OCI-LY7 (cell line): ENCODE measurements at regions not wholly inside any gene's neighbourhood (a gene's known extent, or its start where the extent isn't known, plus 50 kb on each side); places are given as distances from the start of the nearest gene placed in this dataset.

Source experiments
- BruUV-seq: library from RNA; stranded (reverse); fragments of 400-500 nt; replicated peaks from 2 replicates; lab custom pipeline; 2021; lab: Mats Ljungman, UMichigan
- CTCF ChIA-PET: fragments of 300-600 bp; sonication (Branson Sonifier 250); formaldehyde crosslinking; loops from one replicate; lab custom pipeline; 2022; ENCODE audit warnings: antibody characterized with exemption; ENCODE audit not compliant: unreplicated experiment; lab: Charles Lee
- POLR2A ChIA-PET: fragments of 300-600 bp; sonication (Branson Sonifier 250); formaldehyde crosslinking; loops from one replicate; lab custom pipeline; 2022; ENCODE audit warnings: antibody characterized with exemption; lab: Charles Lee
- DNase-seq: peaks from one replicate; pipeline ENCODE4 v3.0.0-alpha.2; 2015; ENCODE audit warnings: low spot score
- H2AFZ ChIP-seq: fragments of 200-600 bp; sonication (generic), shearing (Covaris generic); 2 replicates; pipeline ENCODE4 v1.6.1; 2014; ENCODE audit warnings: mild to moderate bottlenecking, antibody characterized with exemption, low read length, moderate library complexity
- H3K27ac ChIP-seq: fragments of 200-600 bp; sonication (generic); 2 replicates; pipeline ENCODE4 v1.5.1; 2014; ENCODE audit warnings: mixed run types, low read depth, mild to moderate bottlenecking, moderate library complexity, low read length, inconsistent platforms; ENCODE audit not compliant: poor library complexity, severe bottlenecking
- H3K36me3 ChIP-seq: fragments of 200-600 bp; sonication (generic); 2 replicates; pipeline ENCODE4 v1.6.1; 2014; ENCODE audit warnings: mild to moderate bottlenecking, antibody characterized with exemption, low read length, moderate library complexity, mixed read lengths; ENCODE audit not compliant: insufficient read depth
- H3K4me1 ChIP-seq: fragments of 200-600 bp; sonication (generic); 2 replicates; pipeline ENCODE4 v1.5.1; 2014; ENCODE audit warnings: mild to moderate bottlenecking, low read length; ENCODE audit not compliant: insufficient read depth, poor library complexity, severe bottlenecking
- H3K4me2 ChIP-seq: fragments of 200-600 bp; sonication (generic); 2 replicates; pipeline ENCODE4 v1.6.1; 2014; ENCODE audit warnings: mild to moderate bottlenecking, low read length
- H3K4me3 ChIP-seq: fragments of 200-600 bp; sonication (generic); 2 replicates; pipeline ENCODE4 v1.5.1; 2014; ENCODE audit warnings: mild to moderate bottlenecking, low read depth, low read length; ENCODE audit not compliant: poor library complexity, severe bottlenecking
- H3K79me2 ChIP-seq: fragments of 200-600 bp; sonication (generic); 2 replicates; pipeline ENCODE4 v1.6.1; 2016; ENCODE audit warnings: low read depth, mild to moderate bottlenecking, low read length, moderate library complexity, mixed read lengths; ENCODE audit not compliant: insufficient read depth
- H3K9me2 ChIP-seq: fragments of 200-600 bp; sonication (generic); 2 replicates; pipeline ENCODE4 v1.6.1; 2016; ENCODE audit warnings: mild to moderate bottlenecking, low read length, mixed read lengths; ENCODE audit not compliant: insufficient read depth
- H3K9me3 ChIP-seq: fragments of 200-600 bp; sonication (generic); 2 replicates; pipeline ENCODE4 v1.6.1; 2014; ENCODE audit warnings: mild to moderate bottlenecking, mixed run types, low read length, mixed read lengths
- H4K20me1 ChIP-seq: fragments of 200-600 bp; sonication (generic); 2 replicates; pipeline ENCODE4 v1.6.1; 2014; ENCODE audit warnings: mild to moderate bottlenecking, antibody characterized with exemption, low read length, moderate library complexity, mixed read lengths; ENCODE audit not compliant: insufficient read depth
- CTCF ChIP-seq: fragments of 200-600 bp; sonication (generic); conservative IDR thresholded peaks from 2 replicates; pipeline ENCODE4 v1.5.1; 2014; ENCODE audit warnings: mild to moderate bottlenecking, antibody characterized with exemption, low read length, moderate library complexity, mixed read lengths
- EZH2phosphoT487 ChIP-seq: fragments of 200-600 bp; sonication (generic); IDR thresholded peaks from 2 replicates; pipeline ENCODE4 v1.6.1; 2018; ENCODE audit warnings: low read depth, borderline replicate concordance, mild to moderate bottlenecking, mixed run types, antibody characterized with exemption, low read length, moderate library complexity, mixed read lengths
- intact Hi-C: fragments of 100-400 bp; cut with micrococcal nuclease; formaldehyde crosslinking; loops from one replicate; pipeline ENCODE4 v1.10.0; 2022; ENCODE audit not compliant: unreplicated experiment

GRCh38 chr7:68411742-68412141 lies 1186.5 kb upstream of the AUTS2 start:
- Histone ChIP-seq H3K4me3 (no peak overlapping the region), H3K36me3 (no peaks in the 10 kb centered on the region), H3K4me1 (no peaks in the 10 kb centered on the region), H3K27ac (no peak overlapping the region), H3K79me2 (no peaks in the 10 kb centered on the region), H3K4me2 (no peak overlapping the region), H2AFZ (no peak overlapping the region), H3K9me3 (no peaks in the 10 kb centered on the region), H4K20me1 (no peaks in the 10 kb centered on the region), H3K9me2 (no peaks in the 10 kb centered on the region)
- TF ChIP-seq CTCF (no peak), EZH2phosphoT487 (no peak)
- intact Hi-C loops, result no loop called here
- ChIA-PET POLR2A (interaction anchor here (0.8 kb wide), 1 partner anchor 93 kb away, joined by 3 read pairs; no protein-coding TSS in a partner anchor), CTCF (no interaction called here)
- DNase-seq, result no peak
- BruUV-seq, result no TSS peak

GRCh38 chr7:68414631-68415425 lies 1183.4 kb upstream of the AUTS2 start:
- ChIA-PET POLR2A (no interaction called here), CTCF (no interaction called here)
- DNase-seq, result no peak
- no peak overlapping the region for H2AFZ ChIP-seq
- no peak overlapping the region for H3K4me2 ChIP-seq
- no TSS peak for BruUV-seq
- intact Hi-C loops, result no loop called here
- no peaks in the 10 kb centered on the region for H3K9me3 ChIP-seq
- no peak overlapping the region for H3K4me3 ChIP-seq
- H3K79me2 ChIP-seq, result no peaks in the 10 kb centered on the region
- H3K36me3 ChIP-seq, result no peaks in the 10 kb centered on the region
- no peaks in the 10 kb centered on the region for H4K20me1 ChIP-seq
- H3K4me1 ChIP-seq, result no peaks in the 10 kb centered on the region
- H3K27ac ChIP-seq, result no peak overlapping the region
- TF ChIP-seq CTCF (no peak), EZH2phosphoT487 (no peak)
- no peaks in the 10 kb centered on the region for H3K9me2 ChIP-seq

- CTCF ChIA-PET, result no interaction called here
- Histone ChIP-seq H3K36me3 (no peaks in the 10 kb centered on the region), H3K9me3 (no peaks in the 10 kb centered on the region), H3K4me2 (no peak overlapping the region), H3K4me3 (no peak overlapping the region), H3K79me2 (no peaks in the 10 kb centered on the region), H4K20me1 (no peaks in the 10 kb centered on the region), H3K4me1 (no peaks in the 10 kb centered on the region), H3K27ac (no peak overlapping the region), H3K9me2 (no peaks in the 10 kb centered on the region), H2AFZ (no peak overlapping the region)
- BruUV-seq, result no TSS peak
- no peak for DNase-seq
- POLR2A ChIA-PET, result interaction anchor here (0.6 kb wide), 2 partner anchors 14 to 151 kb away, joined by 3 read pairs; no protein-coding TSS in a partner anchor
- intact Hi-C loops, result no loop called here
- no peak for TF ChIP-seq CTCF
- TF ChIP-seq EZH2phosphoT487, result no peak
Measured at GRCh38 chr7:68417002-68417401, 1181.3 kb upstream of the AUTS2 start.
